H9 (cell line): ENCODE measurements at regions not wholly inside any gene's neighbourhood (a gene's known extent, or its start where the extent isn't known, plus 50 kb on each side); places are given as distances from the start of the nearest gene placed in this dataset.

ENCODE experiments used
- DNase-seq: peaks from one replicate; pipeline ENCODE4 v3.0.0-alpha.2; 2017
- H2AFZ ChIP-seq: one replicate; pipeline ENCODE4 v1.6.1; 2013; ENCODE audit warnings: mild to moderate bottlenecking, low read length, control low read depth, moderate library complexity
- H2AK5ac ChIP-seq: 2 replicates; pipeline ENCODE4 v1.6.1; 2013; ENCODE audit warnings: low read length, control low read depth, mixed read lengths; ENCODE audit not compliant: insufficient read length
- H2BK120ac ChIP-seq: one replicate; pipeline ENCODE4 v1.6.1; 2013; ENCODE audit warnings: low read depth, mild to moderate bottlenecking, low read length, control low read depth, inconsistent platforms; ENCODE audit not compliant: poor library complexity, severe bottlenecking
- H2BK12ac ChIP-seq: 2 replicates; pipeline ENCODE4 v1.6.1; 2013; ENCODE audit warnings: low read length, control low read depth, mixed read lengths, low read depth; ENCODE audit not compliant: insufficient read length
- H2BK15ac ChIP-seq: 2 replicates; pipeline ENCODE4 v1.6.1; 2013; ENCODE audit warnings: low read depth, low read length, control low read depth
- H2BK20ac ChIP-seq: one replicate; pipeline ENCODE4 v1.6.1; 2013; ENCODE audit warnings: low read depth, mild to moderate bottlenecking, low read length, control low read depth, inconsistent platforms; ENCODE audit not compliant: poor library complexity, severe bottlenecking
- H2BK5ac ChIP-seq: 2 replicates; pipeline ENCODE4 v1.6.1; 2013; ENCODE audit warnings: low read length, control low read depth, mixed read lengths; ENCODE audit not compliant: insufficient read length
- H3K14ac ChIP-seq: 2 replicates; pipeline ENCODE4 v1.6.1; 2013; ENCODE audit warnings: low read length, control low read depth; ENCODE audit not compliant: insufficient read depth
- H3K18ac ChIP-seq: 2 replicates; pipeline ENCODE4 v1.6.1; 2013; ENCODE audit warnings: low read depth, mild to moderate bottlenecking, mixed read lengths, low read length, control low read depth; ENCODE audit not compliant: insufficient read length
- H3K23ac ChIP-seq: 2 replicates; pipeline ENCODE4 v1.6.1; 2013; ENCODE audit warnings: low read length, control low read depth, mixed read lengths, low read depth; ENCODE audit not compliant: insufficient read length
- H3K23me2 ChIP-seq: 2 replicates; pipeline ENCODE4 v1.6.1; 2013; ENCODE audit warnings: low read depth, mild to moderate bottlenecking, mixed read lengths, low read length, control low read depth; ENCODE audit not compliant: insufficient read length, poor library complexity, severe bottlenecking
- H3K27ac ChIP-seq: 2 replicates; pipeline ENCODE4 v1.5.1; 2013; ENCODE audit warnings: low read length, control low read depth, mixed read lengths, low read depth; ENCODE audit not compliant: insufficient read length
- H3K27me3 ChIP-seq: 2 replicates; pipeline ENCODE4 v1.6.1; 2013; ENCODE audit warnings: low read length, control low read depth, inconsistent platforms; ENCODE audit not compliant: insufficient read depth
- H3K4ac ChIP-seq: 2 replicates; pipeline ENCODE4 v1.6.1; 2013; ENCODE audit warnings: low read depth, mild to moderate bottlenecking, control low read depth, inconsistent platforms, low read length, moderate library complexity
- H3K4me1 ChIP-seq: 2 replicates; pipeline ENCODE4 v1.6.1; 2013; ENCODE audit warnings: low read length, control low read depth, inconsistent platforms; ENCODE audit not compliant: insufficient read depth
- H3K4me2 ChIP-seq: 2 replicates; pipeline ENCODE4 v1.6.1; 2013; ENCODE audit warnings: low read length, control low read depth, mixed read lengths; ENCODE audit not compliant: insufficient read length, insufficient read depth
- H3K56ac ChIP-seq: 2 replicates; pipeline ENCODE4 v1.6.1; 2013; ENCODE audit warnings: low read depth, mild to moderate bottlenecking, mixed read lengths, low read length, control low read depth; ENCODE audit not compliant: insufficient read length
- H3K79me1 ChIP-seq: 2 replicates; pipeline ENCODE4 v1.6.1; 2013; ENCODE audit warnings: low read depth, mild to moderate bottlenecking, moderate library complexity, low read length, control low read depth, inconsistent platforms; ENCODE audit not compliant: insufficient read depth, poor library complexity, severe bottlenecking
- H3K79me2 ChIP-seq: 2 replicates; pipeline ENCODE4 v1.6.1; 2013; ENCODE audit warnings: low read length, control low read depth, inconsistent platforms; ENCODE audit not compliant: insufficient read depth
- H3K9ac ChIP-seq: 2 replicates; pipeline ENCODE4 v1.6.1; 2013; ENCODE audit warnings: low read length, control low read depth, mixed read lengths; ENCODE audit not compliant: insufficient read length; ENCODE audit errors: extremely low read depth
- H3K9me3 ChIP-seq: one replicate; pipeline ENCODE4 v1.6.1; 2013; ENCODE audit warnings: low read depth, low read length, inconsistent platforms; ENCODE audit not compliant: control insufficient read depth
- H3T11ph ChIP-seq: one replicate; pipeline ENCODE4 v1.6.1; 2013; ENCODE audit warnings: mild to moderate bottlenecking, low read length, control low read depth, inconsistent platforms
- H4K20me1 ChIP-seq: one replicate; pipeline ENCODE4 v1.6.1; 2013; ENCODE audit not compliant: control insufficient read depth, insufficient read length, insufficient read depth
- H4K5ac ChIP-seq: 2 replicates; pipeline ENCODE4 v1.6.1; 2013; ENCODE audit warnings: low read depth, mild to moderate bottlenecking, mixed read lengths, low read length, control low read depth; ENCODE audit not compliant: insufficient read length
- H4K8ac ChIP-seq: replicated peaks from 2 replicates; pipeline ENCODE4 v1.6.1; 2013; ENCODE audit warnings: low read length, control low read depth, mixed read lengths, low read depth; ENCODE audit not compliant: insufficient read length
- H4K91ac ChIP-seq: 2 replicates; pipeline ENCODE4 v1.6.1; 2013; ENCODE audit warnings: low read depth, mild to moderate bottlenecking, moderate library complexity, mixed read lengths, low read length, control low read depth; ENCODE audit not compliant: insufficient read length
- H3K27ac Mint-ChIP-seq, 3 experiments: 2 replicates in 2 of 3; 3 replicates in 1 of 3; pipeline ENCODE4 v1.8.0; 2020 to 2021; ENCODE audit warnings: mixed read lengths in 3 of 3, mild to moderate bottlenecking in 1 of 3, moderate library complexity in 1 of 3
- H3K27me3 Mint-ChIP-seq: 2 replicates; pipeline ENCODE4 v1.8.0; 2021; ENCODE audit warnings: low read depth, mild to moderate bottlenecking, moderate library complexity, mixed read lengths
- H3K36me3 Mint-ChIP-seq, 3 experiments: 2 replicates in 2 of 3; 3 replicates in 1 of 3; pipeline ENCODE4 v1.8.0; 2020 to 2021; ENCODE audit warnings: low read depth in 3 of 3, mixed read lengths in 3 of 3; ENCODE audit not compliant: insufficient read depth in 1 of 3
- H3K4me1 Mint-ChIP-seq, 2 experiments: 2 replicates each; pipeline ENCODE4 v1.8.0; 2020; ENCODE audit warnings: mixed read lengths in 2 of 2
- H3K4me3 Mint-ChIP-seq, 2 experiments: 2 replicates in 1 of 2; 3 replicates in 1 of 2; pipeline ENCODE4 v1.8.0; 2020 to 2021; ENCODE audit warnings: mild to moderate bottlenecking in 2 of 2, mixed read lengths in 2 of 2, moderate library complexity in 1 of 2
- H3K9me3 Mint-ChIP-seq, 2 experiments: 2 replicates in 1 of 2; 3 replicates in 1 of 2; pipeline ENCODE4 v1.8.0; 2020; ENCODE audit warnings: mild to moderate bottlenecking in 2 of 2, mixed read lengths in 2 of 2, moderate library complexity in 1 of 2
- CTCF ChIP-seq: fragments of 200-600 bp; sonication (generic); conservative IDR thresholded peaks from 3 replicates; pipeline ENCODE4 v1.8.0; 2021; ENCODE audit warnings: antibody characterized with exemption, mild to moderate bottlenecking
- WGBS: extraction: QIAGEN DNeasy Blood & Tissue Kit; methylation state at CpG from one replicate; pipeline ENCODE4 v1.1.7; 2013; ENCODE audit warnings: missing lambda C conversion rate, low lambda C conversion rate, mixed read lengths; ENCODE audit not compliant: insufficient read length; ENCODE audit errors: extremely low coverage; 5-methylcytosine and 5-hydroxymethylcytosine counted together

- H4K5ac ChIP-seq, result no peak overlapping the region
- H3K23ac ChIP-seq, result no peak overlapping the region
- no peak overlapping the region for H2BK15ac ChIP-seq
- H4K8ac ChIP-seq, result no peak overlapping the region
- no peak overlapping the region for H3K56ac ChIP-seq
- H3K27ac ChIP-seq, result no peak overlapping the region
- no peak overlapping the region for H2BK120ac ChIP-seq
- Mint-ChIP-seq H3K4me3 (no peak overlapping the region), H3K36me3 (peaks cover 0 to 7% (median 5%) of the 10 kb centered on the region in 3 experiments; a peak in 5 of 7 replicates), H3K4me1 (no peaks in the 10 kb centered on the region), H3K9me3 (peaks cover 77 to 92% of the 10 kb centered on the region in 2 experiments), H3K27me3 (peaks cover 2% of the 10 kb centered on the region; the same call in 1 of the 2 replicates), H3K27ac (no peak overlapping the region)
- no peak overlapping the region for H2BK5ac ChIP-seq
- no peak overlapping the region for H3K4me2 ChIP-seq
- no peak overlapping the region for H3K4ac ChIP-seq
- no peak overlapping the region for H4K91ac ChIP-seq
- H2BK12ac ChIP-seq, result no peak overlapping the region
- no peak overlapping the region for H2AK5ac ChIP-seq
- no CpG with 5 or more reads among the region's 12 CpGs for WGBS
- H3K79me2 ChIP-seq, result no peaks in the 10 kb centered on the region
- no peaks in the 10 kb centered on the region for H3K79me1 ChIP-seq
- H2AFZ ChIP-seq, result no peak overlapping the region
- H3K23me2 ChIP-seq, result no peaks in the 10 kb centered on the region
- H3K14ac ChIP-seq, result no peak overlapping the region
- H2BK20ac ChIP-seq, result no peak overlapping the region
- no peaks in the 10 kb centered on the region for H3K27me3 ChIP-seq
- peaks cover 55% of the 10 kb centered on the region for H3K9me3 ChIP-seq
- H3K18ac ChIP-seq, result no peak overlapping the region
- H3K4me1 ChIP-seq, result no peaks in the 10 kb centered on the region
- no peaks in the 10 kb centered on the region for H4K20me1 ChIP-seq
- no peak for TF ChIP-seq CTCF
- DNase-seq, result no peak
- H3T11ph ChIP-seq, result no peak overlapping the region
- no peak overlapping the region for H3K9ac ChIP-seq
Observed at GRCh38 chr15:25241241-25241801, 197.5 kb downstream of the UBE3A start.
